A673 (cell line): ENCODE measurements at regions not wholly inside any gene's neighbourhood (a gene's known extent, or its start where the extent isn't known, plus 50 kb on each side); places are given as distances from the start of the nearest gene placed in this dataset.

Experiments
- BruUV-seq: library from RNA; stranded (reverse); fragments of 400-500 nt; replicated peaks from 2 replicates; lab custom pipeline; 2021; lab: Mats Ljungman, UMichigan
- CTCF ChIA-PET: fragments of 300-600 bp; sonication (Branson Sonifier 250); formaldehyde crosslinking; loops from one replicate; lab custom pipeline; 2022; ENCODE audit warnings: antibody characterized with exemption; lab: Charles Lee
- POLR2A ChIA-PET: fragments of 300-600 bp; sonication (Branson Sonifier 250); formaldehyde crosslinking; loops from one replicate; lab custom pipeline; 2022; ENCODE audit warnings: antibody characterized with exemption; ENCODE audit not compliant: low non-redundant PET; lab: Charles Lee
- DNase-seq: peaks from one replicate; pipeline ENCODE4 v3.0.0-alpha.2; 2015; ENCODE audit warnings: low spot score
- H3K27ac ChIP-seq: fragments of 200-600 bp; sonication (generic); 2 replicates; pipeline ENCODE4 v1.5.1; 2016; ENCODE audit warnings: mixed run types, low read depth, mild to moderate bottlenecking, mixed read lengths, antibody characterized with exemption, low read length; ENCODE audit not compliant: poor library complexity, severe bottlenecking
- H3K27me3 ChIP-seq: fragments of 200-600 bp; sonication (generic); replicated peaks from 2 replicates; pipeline ENCODE4 v1.6.1; 2017; ENCODE audit warnings: mixed run types, low read depth, mild to moderate bottlenecking, mixed read lengths, antibody characterized with exemption, low read length; ENCODE audit not compliant: insufficient read depth, poor library complexity
- H3K36me3 ChIP-seq: fragments of 200-600 bp; sonication (generic); 2 replicates; pipeline ENCODE4 v1.6.1; 2016; ENCODE audit warnings: mixed run types, mild to moderate bottlenecking, mixed read lengths, antibody characterized with exemption, low read length; ENCODE audit not compliant: insufficient read depth, poor library complexity, severe bottlenecking
- H3K4me1 ChIP-seq: fragments of 200-600 bp; sonication (generic); 2 replicates; pipeline ENCODE4 v1.6.1; 2017; ENCODE audit warnings: mixed run types, mild to moderate bottlenecking, mixed read lengths, antibody characterized with exemption, low read length; ENCODE audit not compliant: insufficient read depth, poor library complexity, severe bottlenecking
- H3K4me3 ChIP-seq: fragments of 200-600 bp; sonication (generic); 2 replicates; pipeline ENCODE4 v1.5.1; 2016; ENCODE audit warnings: low read depth, mixed run types, mild to moderate bottlenecking, mixed read lengths, low read length; ENCODE audit not compliant: poor library complexity, severe bottlenecking
- H3K9me3 ChIP-seq: fragments of 200-600 bp; sonication (generic); 2 replicates; pipeline ENCODE4 v1.6.1; 2016; ENCODE audit warnings: mixed run types, low read depth, mild to moderate bottlenecking, mixed read lengths, antibody characterized with exemption, low read length; ENCODE audit not compliant: poor library complexity, severe bottlenecking
- EZH2 ChIP-seq: fragments of 200-600 bp; sonication (generic); IDR thresholded peaks from 2 replicates; pipeline ENCODE4 v1.6.1; 2017; ENCODE audit warnings: borderline replicate concordance, low read depth, mild to moderate bottlenecking, mixed read lengths, antibody characterized with exemption, low read length; ENCODE audit not compliant: poor library complexity, severe bottlenecking
- intact Hi-C: fragments of 100-400 bp; cut with micrococcal nuclease; formaldehyde crosslinking; loops from one replicate; pipeline ENCODE4 v1.10.0; 2022; ENCODE audit not compliant: unreplicated experiment
- TF ChIP-seq, protein P1 (sequence below): fragments of 300-800, 200-600 bp; sonication (generic); conservative IDR thresholded peaks from 2 replicates; pipeline ENCODE4 v1.5.1; 2017; ENCODE audit warnings: low read depth, mild to moderate bottlenecking, antibody characterized with exemption, low read length, moderate library complexity, mixed read lengths

DNA sequence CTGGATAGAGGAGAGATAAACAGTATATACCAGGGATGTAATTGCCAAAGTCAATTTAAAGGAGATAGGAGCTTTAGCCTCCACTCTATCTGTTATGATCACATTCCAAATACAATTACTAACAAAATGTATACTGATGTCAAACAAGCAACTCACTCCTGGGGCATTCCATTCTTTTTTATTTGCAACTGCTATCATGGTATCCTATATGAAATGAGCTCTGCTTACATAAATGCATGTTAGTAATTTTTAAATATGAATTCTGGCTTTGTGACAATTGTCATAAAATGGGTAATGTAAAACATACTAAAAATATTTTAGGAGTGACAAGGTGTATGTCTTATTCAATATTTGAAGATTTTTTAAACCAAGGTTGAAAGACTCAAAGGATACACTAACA, 751.1 kb downstream of the HACE1 start:
- Histone ChIP-seq H3K27me3 (no peaks in the 10 kb centered on the region), H3K4me1 (no peaks in the 10 kb centered on the region), H3K27ac (no peak overlapping the region), H3K36me3 (no peaks in the 10 kb centered on the region), H3K9me3 (no peaks in the 10 kb centered on the region), H3K4me3 (no peak overlapping the region)
- no TSS peak for BruUV-seq
- no peak for DNase-seq
- TF ChIP-seq EZH2, result no peak
- TF ChIP-seq, protein P1, sequence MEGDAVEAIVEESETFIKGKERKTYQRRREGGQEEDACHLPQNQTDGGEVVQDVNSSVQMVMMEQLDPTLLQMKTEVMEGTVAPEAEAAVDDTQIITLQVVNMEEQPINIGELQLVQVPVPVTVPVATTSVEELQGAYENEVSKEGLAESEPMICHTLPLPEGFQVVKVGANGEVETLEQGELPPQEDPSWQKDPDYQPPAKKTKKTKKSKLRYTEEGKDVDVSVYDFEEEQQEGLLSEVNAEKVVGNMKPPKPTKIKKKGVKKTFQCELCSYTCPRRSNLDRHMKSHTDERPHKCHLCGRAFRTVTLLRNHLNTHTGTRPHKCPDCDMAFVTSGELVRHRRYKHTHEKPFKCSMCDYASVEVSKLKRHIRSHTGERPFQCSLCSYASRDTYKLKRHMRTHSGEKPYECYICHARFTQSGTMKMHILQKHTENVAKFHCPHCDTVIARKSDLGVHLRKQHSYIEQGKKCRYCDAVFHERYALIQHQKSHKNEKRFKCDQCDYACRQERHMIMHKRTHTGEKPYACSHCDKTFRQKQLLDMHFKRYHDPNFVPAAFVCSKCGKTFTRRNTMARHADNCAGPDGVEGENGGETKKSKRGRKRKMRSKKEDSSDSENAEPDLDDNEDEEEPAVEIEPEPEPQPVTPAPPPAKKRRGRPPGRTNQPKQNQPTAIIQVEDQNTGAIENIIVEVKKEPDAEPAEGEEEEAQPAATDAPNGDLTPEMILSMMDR, result no peak
- ChIA-PET CTCF (no interaction called here), POLR2A (no interaction called here)
- intact Hi-C loops, result no loop called here

DNA sequence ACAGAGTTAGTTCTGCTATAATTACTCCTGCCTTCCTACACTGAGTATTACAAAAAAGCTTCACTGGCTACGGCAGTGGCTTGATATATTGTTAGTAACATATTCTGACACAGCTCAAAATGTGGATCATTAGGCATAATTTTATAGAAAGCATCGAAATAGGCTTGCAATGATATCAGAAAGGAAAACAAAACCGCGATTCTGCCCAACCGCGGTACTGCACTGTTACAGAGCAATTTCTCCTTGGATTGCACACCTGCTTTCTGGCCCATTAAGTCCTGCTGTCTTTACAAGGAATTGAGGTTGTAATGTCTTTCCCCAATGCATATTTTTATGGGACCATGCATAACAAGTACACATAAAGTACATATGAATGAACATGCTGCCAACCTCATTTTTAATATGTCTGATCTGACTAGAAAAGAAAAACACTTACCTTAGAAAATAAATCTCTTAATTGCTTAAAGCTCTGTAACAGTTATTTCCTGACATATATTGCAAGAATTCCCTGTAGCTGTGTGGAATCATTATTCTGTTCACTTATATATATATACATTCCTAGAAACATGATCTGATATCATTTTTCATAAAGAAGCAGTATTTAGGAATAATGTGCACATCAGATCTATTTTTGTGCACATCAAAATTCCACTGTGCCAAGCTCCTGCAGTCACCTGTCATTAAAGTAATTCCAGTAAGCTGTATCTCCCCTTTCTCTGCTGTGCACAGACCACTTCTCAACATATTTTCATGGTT, 763.9 kb downstream of the HACE1 start:
- Histone ChIP-seq H3K36me3 (no peaks in the 10 kb centered on the region), H3K9me3 (no peaks in the 10 kb centered on the region), H3K4me1 (no peaks in the 10 kb centered on the region), H3K27me3 (no peaks in the 10 kb centered on the region), H3K27ac (no peak overlapping the region), H3K4me3 (no peak overlapping the region)
- no TSS peak for BruUV-seq
- intact Hi-C loops, result no loop called here
- no peak for DNase-seq
- ChIA-PET CTCF (no interaction called here), POLR2A (no interaction called here)
- TF ChIP-seq, protein P1, result no peak
- no peak for TF ChIP-seq EZH2

DNA sequence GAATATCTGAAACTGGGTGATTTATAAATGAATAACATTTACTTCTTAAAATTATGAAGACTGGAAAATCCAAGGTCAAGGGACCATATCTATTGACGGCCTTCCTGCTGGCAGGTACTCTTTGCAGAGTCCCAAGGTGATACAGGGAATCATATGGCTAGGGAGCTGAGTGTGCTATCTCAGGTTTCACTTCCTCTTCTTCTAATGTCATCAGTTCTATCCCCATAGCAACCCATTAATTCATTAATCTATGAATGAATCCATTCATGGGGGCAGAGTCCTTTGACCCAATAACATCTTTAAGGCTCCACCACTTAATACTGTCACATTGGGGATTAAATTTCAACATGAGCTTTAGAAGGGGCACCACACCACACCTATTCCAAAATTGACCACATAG, 772.0 kb downstream of the HACE1 start:
- ChIA-PET POLR2A (no interaction called here), CTCF (no interaction called here)
- Histone ChIP-seq H3K4me3 (no peak overlapping the region), H3K4me1 (no peaks in the 10 kb centered on the region), H3K27me3 (no peaks in the 10 kb centered on the region), H3K27ac (no peak overlapping the region), H3K36me3 (no peaks in the 10 kb centered on the region), H3K9me3 (no peaks in the 10 kb centered on the region)
- no TSS peak for BruUV-seq
- DNase-seq, result no peak
- intact Hi-C loops, result no loop called here
- no peak for TF ChIP-seq EZH2
- TF ChIP-seq, protein P1, result no peak
